ENCODE measurements at regions not wholly inside any gene's neighbourhood (a gene's known extent, or its start where the extent isn't known, plus 50 kb on each side); places are given as distances from the start of the nearest gene placed in this dataset.

- TF ChIP-seq YY1 (IDR thresholded peaks at IDR 0.05) (no peak), FOXA2 (IDR thresholded peaks at IDR 0.05) (no peak), HNF4A (conservative IDR thresholded peaks at IDR 0.05) (no peak), FOXA1 (IDR thresholded peaks at IDR 0.05) (no peak), TAF1 (conservative IDR thresholded peaks at IDR 0.05) (no peak), GABPA (IDR thresholded peaks at IDR 0.05 in 1 of 2, conservative IDR thresholded peaks at IDR 0.05 in 1 of 2) (no peak), SP1 (IDR thresholded peaks at IDR 0.05) (no peak)
- TF ChIP-seq, protein P1, sequence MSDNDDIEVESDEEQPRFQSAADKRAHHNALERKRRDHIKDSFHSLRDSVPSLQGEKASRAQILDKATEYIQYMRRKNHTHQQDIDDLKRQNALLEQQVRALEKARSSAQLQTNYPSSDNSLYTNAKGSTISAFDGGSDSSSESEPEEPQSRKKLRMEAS (IDR thresholded peaks at IDR 0.05): no peak
- no peaks in the 10 kb centered on the region for H3K36me3 ChIP-seq (ENCODE audit: control insufficient read depth in 4 of 4, insufficient read depth in 3 of 4, low read depth in 1 of 4, low read length in 3 of 4)
- no peak overlapping the region for H3K9ac ChIP-seq (ENCODE audit: low read depth in 1 of 2, low read length in 2 of 2)
- H3K4me1 ChIP-seq (ENCODE audit: control insufficient read depth in 4 of 4, insufficient read depth in 4 of 4, low read length in 3 of 4): no peaks in the 10 kb centered on the region
- WGBS: 86% methylated on average over 8 of the region's 8 CpGs
- H3K4me3 ChIP-seq (ENCODE audit: low read depth in 1 of 3, low read length in 3 of 3): no peak overlapping the region
- no peak overlapping the region for H3K27ac ChIP-seq (ENCODE audit: low read depth in 1 of 2, low read length in 2 of 2)
- H3K27me3 ChIP-seq (ENCODE audit: control insufficient read depth in 4 of 4, insufficient read depth in 4 of 4, low read length in 3 of 4): no peaks in the 10 kb centered on the region
- H3K9me3 ChIP-seq (ENCODE audit: control insufficient read depth in 4 of 4, low read length in 3 of 4): no peaks in the 10 kb centered on the region
- no peak for DNase-seq (ENCODE audit: low spot score)
Observed at GRCh38 chr16:9034056-9034455, 57.4 kb upstream of the HAPSTR1 start.

DNA sequence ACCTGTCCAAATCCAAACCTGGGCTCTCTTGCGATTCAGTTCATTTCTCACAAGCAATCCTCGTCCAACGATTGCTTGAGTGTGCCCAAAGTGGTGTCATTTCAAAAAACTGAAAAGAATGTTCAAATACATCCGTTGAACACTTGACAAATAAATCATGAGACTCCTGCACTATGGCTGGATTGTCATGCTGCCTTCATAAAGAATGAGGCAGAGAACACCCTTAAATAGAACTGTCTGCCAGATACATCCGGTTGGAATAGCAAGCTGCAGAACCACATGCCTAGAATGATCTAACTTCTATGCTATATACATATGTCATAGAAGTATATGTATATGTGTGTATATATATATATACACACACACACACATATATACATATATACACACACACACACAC, 55.4 kb upstream of the HAPSTR1 start:
- H3K9me3 ChIP-seq (ENCODE audit: control insufficient read depth in 4 of 4, low read length in 3 of 4): no peaks in the 10 kb centered on the region
- WGBS: 86% methylated on average over 5 of the region's 5 CpGs
- no peaks in the 10 kb centered on the region for H3K27me3 ChIP-seq (ENCODE audit: control insufficient read depth in 4 of 4, insufficient read depth in 4 of 4, low read length in 3 of 4)
- H3K4me1 ChIP-seq (ENCODE audit: control insufficient read depth in 4 of 4, insufficient read depth in 4 of 4, low read length in 3 of 4): no peaks in the 10 kb centered on the region
- H3K27ac ChIP-seq (ENCODE audit: low read depth in 1 of 2, low read length in 2 of 2): no peak overlapping the region
- no peaks in the 10 kb centered on the region for H3K36me3 ChIP-seq (ENCODE audit: control insufficient read depth in 4 of 4, insufficient read depth in 3 of 4, low read depth in 1 of 4, low read length in 3 of 4)
- no peak overlapping the region for H3K9ac ChIP-seq (ENCODE audit: low read depth in 1 of 2, low read length in 2 of 2)
- TF ChIP-seq HNF4G (IDR thresholded peaks at IDR 0.05): no peak
- TF ChIP-seq JUND (IDR thresholded peaks at IDR 0.05): no peak
- TF ChIP-seq NR2F2 (IDR thresholded peaks at IDR 0.05): no peak
- TF ChIP-seq RAD21 (IDR thresholded peaks at IDR 0.05): no peak
- TF ChIP-seq GABPA (IDR thresholded peaks at IDR 0.05 in 1 of 2, conservative IDR thresholded peaks at IDR 0.05 in 1 of 2): no peak
- DNase-seq (ENCODE audit: low spot score): no peak
- no peak overlapping the region for H3K4me3 ChIP-seq (ENCODE audit: low read depth in 1 of 3, low read length in 3 of 3)

- H3K4me1 ChIP-seq (ENCODE audit: control insufficient read depth in 4 of 4, insufficient read depth in 4 of 4, low read length in 3 of 4): no peaks in the 10 kb centered on the region
- 70% methylated on average over 4 of the region's 4 CpGs for WGBS
- TF ChIP-seq NR2F2 (IDR thresholded peaks at IDR 0.05): no peak
- TF ChIP-seq, protein P2, sequence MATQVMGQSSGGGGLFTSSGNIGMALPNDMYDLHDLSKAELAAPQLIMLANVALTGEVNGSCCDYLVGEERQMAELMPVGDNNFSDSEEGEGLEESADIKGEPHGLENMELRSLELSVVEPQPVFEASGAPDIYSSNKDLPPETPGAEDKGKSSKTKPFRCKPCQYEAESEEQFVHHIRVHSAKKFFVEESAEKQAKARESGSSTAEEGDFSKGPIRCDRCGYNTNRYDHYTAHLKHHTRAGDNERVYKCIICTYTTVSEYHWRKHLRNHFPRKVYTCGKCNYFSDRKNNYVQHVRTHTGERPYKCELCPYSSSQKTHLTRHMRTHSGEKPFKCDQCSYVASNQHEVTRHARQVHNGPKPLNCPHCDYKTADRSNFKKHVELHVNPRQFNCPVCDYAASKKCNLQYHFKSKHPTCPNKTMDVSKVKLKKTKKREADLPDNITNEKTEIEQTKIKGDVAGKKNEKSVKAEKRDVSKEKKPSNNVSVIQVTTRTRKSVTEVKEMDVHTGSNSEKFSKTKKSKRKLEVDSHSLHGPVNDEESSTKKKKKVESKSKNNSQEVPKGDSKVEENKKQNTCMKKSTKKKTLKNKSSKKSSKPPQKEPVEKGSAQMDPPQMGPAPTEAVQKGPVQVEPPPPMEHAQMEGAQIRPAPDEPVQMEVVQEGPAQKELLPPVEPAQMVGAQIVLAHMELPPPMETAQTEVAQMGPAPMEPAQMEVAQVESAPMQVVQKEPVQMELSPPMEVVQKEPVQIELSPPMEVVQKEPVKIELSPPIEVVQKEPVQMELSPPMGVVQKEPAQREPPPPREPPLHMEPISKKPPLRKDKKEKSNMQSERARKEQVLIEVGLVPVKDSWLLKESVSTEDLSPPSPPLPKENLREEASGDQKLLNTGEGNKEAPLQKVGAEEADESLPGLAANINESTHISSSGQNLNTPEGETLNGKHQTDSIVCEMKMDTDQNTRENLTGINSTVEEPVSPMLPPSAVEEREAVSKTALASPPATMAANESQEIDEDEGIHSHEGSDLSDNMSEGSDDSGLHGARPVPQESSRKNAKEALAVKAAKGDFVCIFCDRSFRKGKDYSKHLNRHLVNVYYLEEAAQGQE (IDR thresholded peaks at IDR 0.05): peak; percentile 97
- no peak for DNase-seq (ENCODE audit: low spot score)
- H3K36me3 ChIP-seq (ENCODE audit: control insufficient read depth in 4 of 4, insufficient read depth in 3 of 4, low read depth in 1 of 4, low read length in 3 of 4): no peaks in the 10 kb centered on the region
- no peaks in the 10 kb centered on the region for H3K9me3 ChIP-seq (ENCODE audit: control insufficient read depth in 4 of 4, low read length in 3 of 4)
- H3K4me3 ChIP-seq (ENCODE audit: low read depth in 1 of 3, low read length in 3 of 3): no peak overlapping the region
- no peak overlapping the region for H3K27ac ChIP-seq (ENCODE audit: low read depth in 1 of 2, low read length in 2 of 2)
- no peak overlapping the region for H3K9ac ChIP-seq (ENCODE audit: low read depth in 1 of 2, low read length in 2 of 2)
- H3K27me3 ChIP-seq (ENCODE audit: control insufficient read depth in 4 of 4, insufficient read depth in 4 of 4, low read length in 3 of 4): no peaks in the 10 kb centered on the region
Observed at GRCh38 chr16:9039210-9039609, 52.2 kb upstream of the HAPSTR1 start.
